ENCODE measurements at regions not wholly inside any gene's neighbourhood (a gene's known extent, or its start where the extent isn't known, plus 50 kb on each side); places are given as distances from the start of the nearest gene placed in this dataset.

GRCh38 chr10:65491799-65492198 lies 1434.0 kb upstream of the LRRTM3 start:
- TF ChIP-seq CTCF (IDR thresholded peaks at IDR 0.05; ENCODE audit: control insufficient read depth, insufficient read depth, low read depth, low read length, missing control alignments) = no peak

GRCh38 chr10:65496541-65496940 lies 1429.3 kb upstream of the LRRTM3 start:
- no peak for DNase-seq (ENCODE audit: low read depth)
- TF ChIP-seq CTCF (IDR thresholded peaks at IDR 0.05; ENCODE audit: control insufficient read depth, insufficient read depth, low read depth, low read length, missing control alignments) = no peak
- no peak overlapping the region for H3K4me3 ChIP-seq (ENCODE audit: control insufficient read depth, low read depth, low read length)

More at GRCh38 chr10:65491799-65492198, 1434.0 kb upstream of the LRRTM3 start:
- H3K4me3 ChIP-seq (ENCODE audit: control insufficient read depth, low read depth, low read length) = no peak overlapping the region
- DNase-seq (ENCODE audit: low read depth) = no peak

- no peak for TF ChIP-seq CTCF (IDR thresholded peaks at IDR 0.05; ENCODE audit: control insufficient read depth, insufficient read depth, low read depth, low read length, missing control alignments)
- no peak overlapping the region for H3K4me3 ChIP-seq (ENCODE audit: control insufficient read depth, low read depth, low read length)
- DNase-seq (ENCODE audit: low read depth) = no peak
These were observed 1428.0 kb upstream of the LRRTM3 start for GRCh38 chr10:65497837-65498236.

GRCh38 chr10:65500716-65501115 lies 1425.1 kb upstream of the LRRTM3 start:
- no peak for TF ChIP-seq CTCF (IDR thresholded peaks at IDR 0.05; ENCODE audit: control insufficient read depth, insufficient read depth, low read depth, low read length, missing control alignments)
- no peak for DNase-seq (ENCODE audit: low read depth)
- H3K4me3 ChIP-seq (ENCODE audit: control insufficient read depth, low read depth, low read length) = no peak overlapping the region

- no peak for DNase-seq (ENCODE audit: low read depth)
These were observed 1424.6 kb upstream of the LRRTM3 start for GRCh38 chr10:65501259-65501658.

GRCh38 chr10:65518379-65518778 lies 1407.5 kb upstream of the LRRTM3 start:
- no peak overlapping the region for H3K4me3 ChIP-seq (ENCODE audit: control insufficient read depth, low read depth, low read length)
- TF ChIP-seq CTCF (IDR thresholded peaks at IDR 0.05; ENCODE audit: control insufficient read depth, insufficient read depth, low read depth, low read length, missing control alignments) = no peak
- no peak for DNase-seq (ENCODE audit: low read depth)

More at GRCh38 chr10:65501259-65501658, 1424.6 kb upstream of the LRRTM3 start:
- no peak for TF ChIP-seq CTCF (IDR thresholded peaks at IDR 0.05; ENCODE audit: control insufficient read depth, insufficient read depth, low read depth, low read length, missing control alignments)
- no peak overlapping the region for H3K4me3 ChIP-seq (ENCODE audit: control insufficient read depth, low read depth, low read length)

GRCh38 chr10:65528986-65529385 lies 1396.8 kb upstream of the LRRTM3 start:
- DNase-seq (ENCODE audit: low read depth) = no peak
- no peak for TF ChIP-seq CTCF (IDR thresholded peaks at IDR 0.05; ENCODE audit: control insufficient read depth, insufficient read depth, low read depth, low read length, missing control alignments)
- H3K4me3 ChIP-seq (ENCODE audit: control insufficient read depth, low read depth, low read length) = no peak overlapping the region

All from AG09309 (cell line).